Peyer's patch (tissue), 4 donors: ENCODE measurements at regions not wholly inside any gene's neighbourhood (a gene's known extent, or its start where the extent isn't known, plus 50 kb on each side); places are given as distances from the start of the nearest gene placed in this dataset.

ENCODE experiments used
- DNase-seq, 3 donors: peaks; one replicate each; pipeline ENCODE4 v3.0.0-alpha.2; 2017 to 2019
- H3K27ac ChIP-seq, 4 donors: fragments of 200-600 bp; sonication (generic); one replicate each; pipeline ENCODE4 v1.5.1; 2016 to 2019
- H3K27me3 ChIP-seq, 2 donors: fragments of 200-600 bp; sonication (generic); one replicate each; pipeline ENCODE4 v1.5.1; 2019
- H3K36me3 ChIP-seq, 3 donors: fragments of 200-600 bp; sonication (generic); one replicate each; pipeline ENCODE4 v1.5.1; 2016 to 2019
- H3K4me1 ChIP-seq, 4 donors: fragments of 200-600 bp; sonication (generic); one replicate each; pipeline ENCODE4 v1.5.1; 2016 to 2019
- H3K4me3 ChIP-seq, 4 donors: fragments of 200-600 bp; sonication (generic); 1 replicate in 3 of 4; 2 replicates in 1 of 4; pipeline ENCODE4 v1.5.1; 2016 to 2019; ENCODE audit warnings: mild to moderate bottlenecking in 1 of 4
- H3K9me3 ChIP-seq, 4 donors: fragments of 200-600 bp; sonication (generic); one replicate each; pipeline ENCODE4 v1.5.1; 2016 to 2019; ENCODE audit warnings: mild to moderate bottlenecking in 1 of 4
- CTCF ChIP-seq, 6 experiments: fragments of 450-650 bp in 4 of 6; fragments of 200-600 bp in 2 of 6; sonication (generic) in 1 of 6; IDR thresholded peaks; one replicate each; pipeline ENCODE4 v1.5.1; 2017 to 2019; ENCODE audit warnings: antibody characterized with exemption in 6 of 6, mild to moderate bottlenecking in 3 of 6, moderate library complexity in 1 of 6
- POLR2A ChIP-seq, 2 donors: fragments of 450-650 bp; IDR thresholded peaks; one replicate each; pipeline ENCODE4 v1.5.1; 2017; ENCODE audit warnings: antibody characterized with exemption in 2 of 2, mild to moderate bottlenecking in 2 of 2, moderate library complexity in 2 of 2

- no peaks in the 10 kb centered on the region for H3K27me3 ChIP-seq
- no peaks in the 10 kb centered on the region for H3K36me3 ChIP-seq
- no peak for DNase-seq
- TF ChIP-seq POLR2A (IDR thresholded peaks at IDR 0.05), result no peak
- TF ChIP-seq CTCF (IDR thresholded peaks at IDR 0.05), result no peak
- H3K27ac ChIP-seq, result no peak overlapping the region
- peaks cover 0 to 3% (median 0%) of the 10 kb centered on the region in 4 donors for H3K4me1 ChIP-seq
- no peaks in the 10 kb centered on the region for H3K9me3 ChIP-seq
- no peak overlapping the region for H3K4me3 ChIP-seq
These were observed 176.3 kb downstream of the RPS24 start for GRCh38 chr10:78209970-78210369.

GRCh38 chr10:78210548-78210947 is 176.9 kb downstream of the RPS24 start:
- Histone ChIP-seq H3K27me3 (no peaks in the 10 kb centered on the region), H3K36me3 (no peaks in the 10 kb centered on the region)

DNA sequence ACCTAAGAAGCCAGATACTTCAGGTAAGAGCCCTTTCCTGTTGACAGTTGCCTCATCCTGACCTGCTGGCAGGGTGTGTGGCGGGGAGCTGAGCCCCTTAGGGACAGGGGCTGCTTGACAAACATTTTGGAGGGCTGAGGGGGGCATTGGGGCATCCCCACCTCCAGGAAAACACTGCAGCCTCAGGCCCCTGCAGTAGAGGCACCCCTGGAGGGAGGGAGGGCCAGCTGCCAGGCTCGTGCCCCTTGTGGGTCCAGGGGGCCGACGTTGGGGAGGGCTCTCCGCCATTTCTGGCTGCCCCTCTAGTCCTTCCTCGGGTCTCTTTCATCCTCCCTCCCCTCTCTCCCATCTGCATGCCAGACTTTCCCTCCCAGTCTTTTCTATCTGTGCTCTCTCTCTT is 177.3 kb downstream of the RPS24 start:
- no peak overlapping the region for H3K27ac ChIP-seq
- no peaks in the 10 kb centered on the region for H3K9me3 ChIP-seq
- no peak for TF ChIP-seq CTCF (IDR thresholded peaks at IDR 0.05)
- no peak for TF ChIP-seq POLR2A (IDR thresholded peaks at IDR 0.05)
- H3K4me1 ChIP-seq, result peaks cover 0 to 10% (median 0%) of the 10 kb centered on the region in 4 donors
- no peak for DNase-seq
- no peaks in the 10 kb centered on the region for H3K36me3 ChIP-seq
- H3K4me3 ChIP-seq, result no peak overlapping the region
- H3K27me3 ChIP-seq, result no peaks in the 10 kb centered on the region

More at GRCh38 chr10:78210548-78210947, 176.9 kb downstream of the RPS24 start:
- H3K4me1 ChIP-seq, result peaks cover 0 to 7% (median 0%) of the 10 kb centered on the region in 4 donors
- H3K27ac ChIP-seq, result no peak overlapping the region
- TF ChIP-seq CTCF (IDR thresholded peaks at IDR 0.05), result no peak
- no peak for TF ChIP-seq POLR2A (IDR thresholded peaks at IDR 0.05)
- no peaks in the 10 kb centered on the region for H3K9me3 ChIP-seq
- no peak for DNase-seq
- no peak overlapping the region for H3K4me3 ChIP-seq

- TF ChIP-seq POLR2A (IDR thresholded peaks at IDR 0.05) (no peak), CTCF (IDR thresholded peaks at IDR 0.05) (peak in 4 of 6 experiments; percentile 20 to 38 (median 25))
- Histone ChIP-seq H3K4me3 (no peak overlapping the region), H3K27me3 (no peaks in the 10 kb centered on the region), H3K27ac (no peak overlapping the region), H3K36me3 (no peaks in the 10 kb centered on the region), H3K4me1 (peaks cover 0 to 11% (median 0%) of the 10 kb centered on the region in 4 donors), H3K9me3 (no peaks in the 10 kb centered on the region)
- DNase-seq, result no peak
These were observed 177.9 kb downstream of the RPS24 start for GRCh38 chr10:78211561-78212051.

GRCh38 chr10:78212060-78212785 is 178.6 kb downstream of the RPS24 start:
- Histone ChIP-seq H3K4me3 (no peak overlapping the region), H3K27ac (no peak overlapping the region), H3K9me3 (no peaks in the 10 kb centered on the region), H3K27me3 (no peaks in the 10 kb centered on the region), H3K4me1 (peaks cover 0 to 11% (median 0%) of the 10 kb centered on the region in 4 donors), H3K36me3 (no peaks in the 10 kb centered on the region)
- DNase-seq, result no peak
- no peak for TF ChIP-seq CTCF (IDR thresholded peaks at IDR 0.05)
- no peak for TF ChIP-seq POLR2A (IDR thresholded peaks at IDR 0.05)
